ENCODE measurements at regions not wholly inside any gene's neighbourhood (a gene's known extent, or its start where the extent isn't known, plus 50 kb on each side); places are given as distances from the start of the nearest gene placed in this dataset.

GRCh38 chr5:175079707-175080106 is 355.3 kb downstream of the MSX2 start:
- H3K27ac Mint-ChIP-seq, result no peak overlapping the region
- peaks cover 2% of the 10 kb centered on the region; the same call in 1 of the 2 replicates for H3K27me3 Mint-ChIP-seq (ENCODE audit: low read depth)
- DNase-seq (ENCODE audit: low spot score), result no peak
- no peak for ATAC-seq
- no peaks in the 10 kb centered on the region for H3K4me1 Mint-ChIP-seq
- peaks cover 20% of the 10 kb centered on the region for H3K36me3 Mint-ChIP-seq
- TF ChIP-seq IRF2 (CRISPR knock-in tag; IDR thresholded peaks at IDR 0.05; ENCODE audit: borderline replicate concordance, low read depth) (no peak), PRRX2 (CRISPR knock-in tag; IDR thresholded peaks at IDR 0.05) (no peak), GTF2I (CRISPR knock-in tag; conservative IDR thresholded peaks at IDR 0.05) (no peak), MLX (CRISPR knock-in tag; IDR thresholded peaks at IDR 0.05) (no peak), CDX4 (CRISPR knock-in tag; IDR thresholded peaks at IDR 0.05; ENCODE audit: borderline replicate concordance) (no peak)
- no peak overlapping the region for H3K4me3 Mint-ChIP-seq
- H3K9me3 Mint-ChIP-seq, result peaks cover 19% of the 10 kb centered on the region
- POLR2A ChIA-PET, result no interaction called here
- CTCF ChIA-PET, result no interaction called here

GRCh38 chr5:175070283-175070682 is 345.9 kb downstream of the MSX2 start:
- H3K27me3 Mint-ChIP-seq (ENCODE audit: low read depth), result peaks cover 2% of the 10 kb centered on the region; the same call in 1 of the 2 replicates
- H3K9me3 Mint-ChIP-seq, result peaks cover 16% of the 10 kb centered on the region
- DNase-seq (ENCODE audit: low spot score) (no peak), ATAC-seq (no peak)
- H3K27ac Mint-ChIP-seq, result no peak overlapping the region
- no peak overlapping the region for H3K4me3 Mint-ChIP-seq
- CTCF ChIA-PET, result no interaction called here
- H3K4me1 Mint-ChIP-seq, result no peaks in the 10 kb centered on the region
- POLR2A ChIA-PET, result no interaction called here
- H3K36me3 Mint-ChIP-seq, result peaks cover 7% of the 10 kb centered on the region
- TF ChIP-seq IRF1 (CRISPR knock-in tag; IDR thresholded peaks at IDR 0.05) (no peak), FOXK1 (CRISPR knock-in tag; IDR thresholded peaks at IDR 0.05) (no peak), ZNF138 (CRISPR knock-in tag; conservative IDR thresholded peaks at IDR 0.05) (no peak), ZNF281 (CRISPR knock-in tag; IDR thresholded peaks at IDR 0.05) (no peak), ZNF121 (CRISPR knock-in tag; IDR thresholded peaks at IDR 0.05) (no peak), ZNF512 (CRISPR knock-in tag; IDR thresholded peaks at IDR 0.05; ENCODE audit: borderline replicate concordance) (no peak), AR (CRISPR knock-in tag; IDR thresholded peaks at IDR 0.05) (no peak), STAT6 (CRISPR knock-in tag; conservative IDR thresholded peaks at IDR 0.05; ENCODE audit: low read depth) (no peak), NR2C2 (CRISPR knock-in tag; IDR thresholded peaks at IDR 0.05) (no peak), NFE2L1 (CRISPR knock-in tag; IDR thresholded peaks at IDR 0.05) (no peak), USF1 (CRISPR knock-in tag; IDR thresholded peaks at IDR 0.05) (no peak), FOXP4 (CRISPR knock-in tag; IDR thresholded peaks at IDR 0.05) (no peak), GRHL2 (CRISPR knock-in tag; IDR thresholded peaks at IDR 0.05; ENCODE audit: insufficient replicate concordance, severe bottlenecking) (no peak), ZNF416 (CRISPR knock-in tag; IDR thresholded peaks at IDR 0.05) (no peak), TCF7 (CRISPR knock-in tag; IDR thresholded peaks at IDR 0.05; ENCODE audit: low read depth) (no peak), NR3C1 (CRISPR knock-in tag; conservative IDR thresholded peaks at IDR 0.05; ENCODE audit: low read depth) (no peak)

Data from WTC11 (cell line).